Nephron (organoid): ENCODE measurements at regions not wholly inside any gene's neighbourhood (a gene's known extent, or its start where the extent isn't known, plus 50 kb on each side); places are given as distances from the start of the nearest gene placed in this dataset.

Experiments
- H3K27ac Mint-ChIP-seq, 3 experiments: 2 replicates each; pipeline ENCODE4 v1.8.0; 2020; ENCODE audit warnings: mixed read lengths in 3 of 3, mild to moderate bottlenecking in 2 of 3, moderate library complexity in 1 of 3
- H3K27me3 Mint-ChIP-seq: 2 replicates; pipeline ENCODE4 v1.8.0; 2021; ENCODE audit warnings: low read depth, mild to moderate bottlenecking, moderate library complexity, mixed read lengths
- H3K36me3 Mint-ChIP-seq: 2 replicates; pipeline ENCODE4 v1.8.0; 2020; ENCODE audit warnings: low read depth, mixed read lengths
- H3K4me1 Mint-ChIP-seq: 2 replicates; pipeline ENCODE4 v1.8.0; 2020; ENCODE audit warnings: mixed read lengths
- H3K4me3 Mint-ChIP-seq, 3 experiments: 2 replicates each; pipeline ENCODE4 v1.8.0; 2020; ENCODE audit warnings: mild to moderate bottlenecking in 3 of 3, mixed read lengths in 3 of 3, moderate library complexity in 2 of 3
- H3K9me3 Mint-ChIP-seq: 2 replicates; pipeline ENCODE4 v1.8.0; 2020; ENCODE audit warnings: mixed read lengths
- TF ChIP-seq, protein P1 (sequence below), 3 experiments: fragments of 200-600 bp; sonication (generic); IDR thresholded peaks; one replicate each; pipeline ENCODE4 v1.5.0; 2021; ENCODE audit warnings: antibody characterized with exemption in 3 of 3; ENCODE audit not compliant: unreplicated experiment in 3 of 3

GRCh38 chr2:116211719-116212118 lies 1602.8 kb upstream of the DDX18 start:
- Mint-ChIP-seq H3K4me1 (no peaks in the 10 kb centered on the region), H3K4me3 (no peak overlapping the region), H3K9me3 (no peaks in the 10 kb centered on the region), H3K27ac (no peak overlapping the region), H3K36me3 (no peaks in the 10 kb centered on the region), H3K27me3 (no peaks in the 10 kb centered on the region)
- TF ChIP-seq, protein P1, sequence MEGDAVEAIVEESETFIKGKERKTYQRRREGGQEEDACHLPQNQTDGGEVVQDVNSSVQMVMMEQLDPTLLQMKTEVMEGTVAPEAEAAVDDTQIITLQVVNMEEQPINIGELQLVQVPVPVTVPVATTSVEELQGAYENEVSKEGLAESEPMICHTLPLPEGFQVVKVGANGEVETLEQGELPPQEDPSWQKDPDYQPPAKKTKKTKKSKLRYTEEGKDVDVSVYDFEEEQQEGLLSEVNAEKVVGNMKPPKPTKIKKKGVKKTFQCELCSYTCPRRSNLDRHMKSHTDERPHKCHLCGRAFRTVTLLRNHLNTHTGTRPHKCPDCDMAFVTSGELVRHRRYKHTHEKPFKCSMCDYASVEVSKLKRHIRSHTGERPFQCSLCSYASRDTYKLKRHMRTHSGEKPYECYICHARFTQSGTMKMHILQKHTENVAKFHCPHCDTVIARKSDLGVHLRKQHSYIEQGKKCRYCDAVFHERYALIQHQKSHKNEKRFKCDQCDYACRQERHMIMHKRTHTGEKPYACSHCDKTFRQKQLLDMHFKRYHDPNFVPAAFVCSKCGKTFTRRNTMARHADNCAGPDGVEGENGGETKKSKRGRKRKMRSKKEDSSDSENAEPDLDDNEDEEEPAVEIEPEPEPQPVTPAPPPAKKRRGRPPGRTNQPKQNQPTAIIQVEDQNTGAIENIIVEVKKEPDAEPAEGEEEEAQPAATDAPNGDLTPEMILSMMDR (IDR thresholded peaks at IDR 0.05; ENCODE audit: unreplicated experiment in 3 of 3): no peak

DNA sequence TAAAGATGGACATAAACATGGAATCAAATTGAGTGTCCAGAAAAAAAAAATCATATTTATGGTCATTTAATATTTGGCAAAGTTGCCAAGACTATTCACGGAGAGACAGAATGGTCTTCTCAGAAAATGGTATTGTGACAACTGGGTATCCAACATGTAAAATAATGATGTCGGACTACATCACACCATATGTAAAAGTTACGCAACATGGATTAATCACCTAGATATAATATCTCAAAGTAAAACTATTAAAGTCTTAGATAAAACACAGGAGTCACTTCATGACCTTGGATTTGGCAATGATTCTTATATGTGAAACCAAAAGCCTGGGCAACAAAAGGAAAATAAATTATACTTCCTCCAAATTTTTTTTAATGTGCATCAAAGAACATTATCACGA lies 1591.7 kb upstream of the DDX18 start:
- H3K4me1 Mint-ChIP-seq: no peaks in the 10 kb centered on the region
- no peaks in the 10 kb centered on the region for H3K9me3 Mint-ChIP-seq
- no peak overlapping the region for H3K27ac Mint-ChIP-seq
- H3K36me3 Mint-ChIP-seq: no peaks in the 10 kb centered on the region
- H3K4me3 Mint-ChIP-seq: no peak overlapping the region
- no peaks in the 10 kb centered on the region for H3K27me3 Mint-ChIP-seq
- TF ChIP-seq, protein P1 (IDR thresholded peaks at IDR 0.05; ENCODE audit: unreplicated experiment in 3 of 3): no peak

DNA sequence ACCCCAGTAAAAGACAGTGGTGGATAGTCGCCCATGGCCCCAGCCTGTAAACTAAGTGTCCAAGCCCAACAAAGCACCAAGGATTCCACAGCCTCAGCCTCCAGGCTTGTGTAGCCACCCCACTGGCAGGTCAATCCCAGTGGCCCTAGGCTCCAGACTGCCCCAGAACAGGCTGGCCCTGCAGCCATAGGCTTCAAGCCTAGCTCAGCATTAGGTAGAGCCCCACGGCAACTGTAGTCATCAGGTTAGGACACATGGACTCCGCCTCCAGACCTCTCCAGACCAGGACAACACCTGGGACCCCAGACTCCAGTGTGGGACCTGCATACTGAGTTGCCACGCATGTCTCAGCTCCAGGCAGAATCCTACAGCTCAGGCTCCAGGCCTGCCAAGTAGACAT lies 1590.6 kb upstream of the DDX18 start:
- no peaks in the 10 kb centered on the region for H3K4me1 Mint-ChIP-seq

DNA sequence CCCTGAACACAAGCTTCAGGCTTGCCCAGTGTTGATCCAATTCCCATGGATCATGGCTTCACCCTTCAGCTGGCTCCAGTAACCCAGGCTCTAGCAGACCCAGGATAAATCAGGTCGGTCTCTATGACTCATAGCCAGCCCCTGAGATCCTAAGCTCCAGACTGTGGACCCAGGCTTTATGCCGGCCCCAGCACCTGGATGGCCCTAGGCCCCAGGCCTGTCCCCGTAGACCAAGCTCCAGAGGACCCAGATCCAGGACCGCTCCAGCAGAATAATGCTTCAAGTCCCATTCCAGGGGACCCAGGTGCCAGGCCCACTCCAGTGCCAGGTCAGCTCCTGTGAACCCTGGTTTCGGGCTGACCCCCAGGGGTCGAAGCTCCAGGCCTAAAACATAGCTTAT lies 1589.9 kb upstream of the DDX18 start:
- Mint-ChIP-seq H3K36me3 (no peaks in the 10 kb centered on the region), H3K4me3 (no peak overlapping the region), H3K27me3 (no peaks in the 10 kb centered on the region), H3K4me1 (no peaks in the 10 kb centered on the region), H3K27ac (no peak overlapping the region), H3K9me3 (no peaks in the 10 kb centered on the region)
- TF ChIP-seq, protein P1 (IDR thresholded peaks at IDR 0.05; ENCODE audit: unreplicated experiment in 3 of 3): no peak

More for the DNA sequence above, 1590.6 kb upstream of the DDX18 start:
- TF ChIP-seq, protein P1 (IDR thresholded peaks at IDR 0.05; ENCODE audit: unreplicated experiment in 3 of 3): no peak
- no peak overlapping the region for H3K4me3 Mint-ChIP-seq
- H3K36me3 Mint-ChIP-seq: no peaks in the 10 kb centered on the region
- no peaks in the 10 kb centered on the region for H3K27me3 Mint-ChIP-seq
- H3K27ac Mint-ChIP-seq: no peak overlapping the region
- H3K9me3 Mint-ChIP-seq: no peaks in the 10 kb centered on the region

- TF ChIP-seq, protein P1 (IDR thresholded peaks at IDR 0.05; ENCODE audit: unreplicated experiment in 3 of 3): no peak
These were observed 1576.0 kb upstream of the DDX18 start for GRCh38 chr2:116238511-116238910.

DNA sequence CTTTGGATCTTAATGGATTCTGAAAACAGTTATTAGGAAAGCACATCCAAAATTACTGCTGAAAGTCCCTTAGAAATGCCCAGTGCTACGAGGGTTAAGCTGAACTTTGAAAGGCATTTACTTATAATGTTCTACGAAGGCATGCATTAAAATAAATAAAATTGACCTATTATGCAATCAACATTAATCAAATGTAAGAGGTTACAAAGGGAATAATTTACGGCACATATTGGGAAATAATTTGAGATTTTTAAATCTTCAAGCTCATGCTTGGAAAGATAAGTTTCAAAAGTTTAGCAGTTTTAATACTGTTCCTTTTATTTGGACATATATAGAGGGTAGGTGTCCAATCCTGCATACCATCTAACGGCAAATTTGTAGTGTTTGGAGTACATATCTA lies 1564.1 kb upstream of the DDX18 start:
- Mint-ChIP-seq H3K9me3 (peaks cover 19% of the 10 kb centered on the region), H3K4me1 (no peaks in the 10 kb centered on the region), H3K4me3 (no peak overlapping the region), H3K27me3 (no peaks in the 10 kb centered on the region), H3K36me3 (peaks cover 4% of the 10 kb centered on the region), H3K27ac (no peak overlapping the region)
- TF ChIP-seq, protein P1 (IDR thresholded peaks at IDR 0.05; ENCODE audit: unreplicated experiment in 3 of 3): no peak

More at GRCh38 chr2:116238511-116238910, 1576.0 kb upstream of the DDX18 start:
- Mint-ChIP-seq H3K4me3 (no peak overlapping the region), H3K27ac (no peak overlapping the region), H3K36me3 (no peaks in the 10 kb centered on the region), H3K27me3 (no peaks in the 10 kb centered on the region), H3K4me1 (no peaks in the 10 kb centered on the region), H3K9me3 (peaks cover 4% of the 10 kb centered on the region)
